ENCODE measurements at regions not wholly inside any gene's neighbourhood (a gene's known extent, or its start where the extent isn't known, plus 50 kb on each side); places are given as distances from the start of the nearest gene placed in this dataset.

DNA sequence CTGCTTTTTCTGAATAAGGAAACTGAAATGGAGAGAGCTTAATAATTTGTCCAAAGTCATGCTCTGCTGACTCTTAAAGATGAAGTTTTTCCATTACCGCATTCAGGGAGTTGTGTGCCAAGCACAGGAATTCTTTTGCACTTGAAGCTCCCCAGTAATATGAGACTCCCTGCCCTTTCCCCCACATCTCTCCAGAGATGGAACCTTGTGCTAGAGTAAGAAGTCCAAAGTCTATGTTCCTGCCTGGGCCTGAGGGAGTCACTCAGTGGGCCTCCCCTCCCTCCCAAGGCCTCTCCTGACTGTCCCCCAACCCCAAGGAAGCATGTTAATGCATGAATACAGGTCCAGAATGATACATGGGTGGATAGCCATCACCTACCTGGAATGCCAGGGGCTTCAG, 173.3 kb upstream of the SEMA6A start:
- no peak for TF ChIP-seq CTCF (IDR thresholded peaks at IDR 0.05)
- no peak for TF ChIP-seq RAD21 (conservative IDR thresholded peaks at IDR 0.05 in 1 of 2, IDR thresholded peaks at IDR 0.05 in 1 of 2)
- TF ChIP-seq POLR2A (IDR thresholded peaks at IDR 0.05; ENCODE audit: low read length): no peak
- TF ChIP-seq, protein P1, sequence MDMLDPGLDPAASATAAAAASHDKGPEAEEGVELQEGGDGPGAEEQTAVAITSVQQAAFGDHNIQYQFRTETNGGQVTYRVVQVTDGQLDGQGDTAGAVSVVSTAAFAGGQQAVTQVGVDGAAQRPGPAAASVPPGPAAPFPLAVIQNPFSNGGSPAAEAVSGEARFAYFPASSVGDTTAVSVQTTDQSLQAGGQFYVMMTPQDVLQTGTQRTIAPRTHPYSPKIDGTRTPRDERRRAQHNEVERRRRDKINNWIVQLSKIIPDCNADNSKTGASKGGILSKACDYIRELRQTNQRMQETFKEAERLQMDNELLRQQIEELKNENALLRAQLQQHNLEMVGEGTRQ (IDR thresholded peaks at IDR 0.05): no peak
